ENCODE measurements at regions not wholly inside any gene's neighbourhood (a gene's known extent, or its start where the extent isn't known, plus 50 kb on each side); places are given as distances from the start of the nearest gene placed in this dataset.

GRCh38 chr2:133811409-133812125, 243.3 kb upstream of the NCKAP5 start:
- no peak for DNase-seq (ENCODE audit: low spot score)

- no peak for DNase-seq (ENCODE audit: low spot score)
Measured at GRCh38 chr2:133812826-133813617, 244.8 kb upstream of the NCKAP5 start.

- DNase-seq (ENCODE audit: low spot score), result no peak
Measured at GRCh38 chr2:133814890-133815289, 246.6 kb upstream of the NCKAP5 start.

GRCh38 chr2:133816037-133816436, 247.8 kb upstream of the NCKAP5 start:
- DNase-seq (ENCODE audit: low spot score), result no peak

- DNase-seq (ENCODE audit: low spot score), result no peak
Measured at GRCh38 chr2:133817680-133818566, 249.7 kb upstream of the NCKAP5 start.

GRCh38 chr2:133818661-133819060, 250.4 kb upstream of the NCKAP5 start:
- DNase-seq (ENCODE audit: low spot score), result no peak

- DNase-seq (ENCODE audit: low spot score), result no peak
Measured at GRCh38 chr2:133819906-133820305, 251.6 kb upstream of the NCKAP5 start.

GRCh38 chr2:133821107-133821760, 253.0 kb upstream of the NCKAP5 start:
- no peak for DNase-seq (ENCODE audit: low spot score)

- DNase-seq (ENCODE audit: low spot score), result no peak
Measured at GRCh38 chr2:133822517-133823225, 254.4 kb upstream of the NCKAP5 start.

GRCh38 chr2:133823226-133823550, 254.9 kb upstream of the NCKAP5 start:
- no peak for DNase-seq (ENCODE audit: low spot score)

GRCh38 chr2:133824869-133825268, 256.6 kb upstream of the NCKAP5 start:
- no peak for DNase-seq (ENCODE audit: low spot score)

- no peak for DNase-seq (ENCODE audit: low spot score)
Measured at GRCh38 chr2:133825778-133826177, 257.5 kb upstream of the NCKAP5 start.

GRCh38 chr2:133828913-133829312, 260.6 kb upstream of the NCKAP5 start:
- DNase-seq (ENCODE audit: low spot score), result no peak

GRCh38 chr2:133829450-133830020, 261.3 kb upstream of the NCKAP5 start:
- no peak for DNase-seq (ENCODE audit: low spot score)

- no peak for DNase-seq (ENCODE audit: low spot score)
Measured at GRCh38 chr2:133833746-133834145, 265.5 kb upstream of the NCKAP5 start.

- no peak for DNase-seq (ENCODE audit: low spot score)
Measured at GRCh38 chr2:133835821-133836619, 267.8 kb upstream of the NCKAP5 start.

- DNase-seq (ENCODE audit: low spot score), result no peak
Measured at GRCh38 chr2:133836691-133837345, 268.6 kb upstream of the NCKAP5 start.

GRCh38 chr2:133837441-133838094, 269.3 kb upstream of the NCKAP5 start:
- no peak for DNase-seq (ENCODE audit: low spot score)
